ENCODE measurements at regions not wholly inside any gene's neighbourhood (a gene's known extent, or its start where the extent isn't known, plus 50 kb on each side); places are given as distances from the start of the nearest gene placed in this dataset.

DNA sequence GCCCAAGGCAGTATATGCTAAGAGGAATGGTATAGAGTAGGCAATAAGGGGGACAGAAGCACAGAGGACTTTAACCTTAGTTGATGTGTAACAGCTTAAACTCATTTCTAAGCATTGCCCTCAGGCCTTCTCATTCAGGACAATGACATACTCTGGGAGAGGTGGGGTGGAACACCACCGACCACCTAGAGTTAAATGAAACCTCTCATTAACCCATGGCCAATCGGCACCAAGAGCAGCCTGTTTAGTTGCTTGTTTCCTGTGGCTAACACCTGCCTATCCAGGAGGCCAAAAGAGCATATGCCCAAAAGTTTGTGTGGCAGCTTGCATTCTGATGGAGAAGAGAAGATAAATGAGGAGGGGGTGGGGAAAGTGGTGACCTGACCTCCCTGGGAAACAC lies 50.0 kb downstream of the PABIR2 start:
- 67 to 71% (median 68%) methylated on average over 2 of the region's 2 CpGs for WGBS, 3 donors

DNA sequence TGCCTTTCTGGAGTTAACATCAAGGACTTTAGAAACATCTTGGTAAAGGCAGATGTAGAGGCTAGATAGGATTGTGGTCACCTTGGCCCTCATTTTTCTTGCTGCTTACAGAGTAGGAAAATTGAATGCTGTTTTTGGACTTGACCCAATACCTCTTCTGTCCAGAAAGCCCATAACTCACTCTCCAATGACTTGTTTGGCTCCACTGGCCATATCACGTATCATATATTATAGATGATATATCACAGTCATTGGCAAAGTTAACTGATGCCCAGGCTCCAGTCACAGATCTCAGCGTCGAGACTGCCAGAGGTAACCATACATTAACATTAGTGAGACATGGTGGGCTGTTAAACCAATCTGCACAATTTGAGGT lies 50.6 kb downstream of the PABIR2 start:
- H3K27ac ChIP-seq, result no peak overlapping the region

More for the DNA sequence above, 50.0 kb downstream of the PABIR2 start:
- Histone ChIP-seq H3K9me3 (no peaks in the 10 kb centered on the region), H3K27ac (no peak overlapping the region), H3K27me3 (ENCODE audit: insufficient read depth in 3 of 3, low read length in 2 of 3) (no peaks in the 10 kb centered on the region), H3K36me3 (ENCODE audit: insufficient read depth in 1 of 2, low read depth in 1 of 2) (no peaks in the 10 kb centered on the region), H3K4me1 (no peaks in the 10 kb centered on the region), H3K4me3 (no peak overlapping the region)
- intact Hi-C loops (cut with DNase I), result no loop called here
- DNase-seq (no peak), ATAC-seq (no peak)
- TF ChIP-seq, protein P1, sequence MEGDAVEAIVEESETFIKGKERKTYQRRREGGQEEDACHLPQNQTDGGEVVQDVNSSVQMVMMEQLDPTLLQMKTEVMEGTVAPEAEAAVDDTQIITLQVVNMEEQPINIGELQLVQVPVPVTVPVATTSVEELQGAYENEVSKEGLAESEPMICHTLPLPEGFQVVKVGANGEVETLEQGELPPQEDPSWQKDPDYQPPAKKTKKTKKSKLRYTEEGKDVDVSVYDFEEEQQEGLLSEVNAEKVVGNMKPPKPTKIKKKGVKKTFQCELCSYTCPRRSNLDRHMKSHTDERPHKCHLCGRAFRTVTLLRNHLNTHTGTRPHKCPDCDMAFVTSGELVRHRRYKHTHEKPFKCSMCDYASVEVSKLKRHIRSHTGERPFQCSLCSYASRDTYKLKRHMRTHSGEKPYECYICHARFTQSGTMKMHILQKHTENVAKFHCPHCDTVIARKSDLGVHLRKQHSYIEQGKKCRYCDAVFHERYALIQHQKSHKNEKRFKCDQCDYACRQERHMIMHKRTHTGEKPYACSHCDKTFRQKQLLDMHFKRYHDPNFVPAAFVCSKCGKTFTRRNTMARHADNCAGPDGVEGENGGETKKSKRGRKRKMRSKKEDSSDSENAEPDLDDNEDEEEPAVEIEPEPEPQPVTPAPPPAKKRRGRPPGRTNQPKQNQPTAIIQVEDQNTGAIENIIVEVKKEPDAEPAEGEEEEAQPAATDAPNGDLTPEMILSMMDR (IDR thresholded peaks at IDR 0.05), result no peak

DNA sequence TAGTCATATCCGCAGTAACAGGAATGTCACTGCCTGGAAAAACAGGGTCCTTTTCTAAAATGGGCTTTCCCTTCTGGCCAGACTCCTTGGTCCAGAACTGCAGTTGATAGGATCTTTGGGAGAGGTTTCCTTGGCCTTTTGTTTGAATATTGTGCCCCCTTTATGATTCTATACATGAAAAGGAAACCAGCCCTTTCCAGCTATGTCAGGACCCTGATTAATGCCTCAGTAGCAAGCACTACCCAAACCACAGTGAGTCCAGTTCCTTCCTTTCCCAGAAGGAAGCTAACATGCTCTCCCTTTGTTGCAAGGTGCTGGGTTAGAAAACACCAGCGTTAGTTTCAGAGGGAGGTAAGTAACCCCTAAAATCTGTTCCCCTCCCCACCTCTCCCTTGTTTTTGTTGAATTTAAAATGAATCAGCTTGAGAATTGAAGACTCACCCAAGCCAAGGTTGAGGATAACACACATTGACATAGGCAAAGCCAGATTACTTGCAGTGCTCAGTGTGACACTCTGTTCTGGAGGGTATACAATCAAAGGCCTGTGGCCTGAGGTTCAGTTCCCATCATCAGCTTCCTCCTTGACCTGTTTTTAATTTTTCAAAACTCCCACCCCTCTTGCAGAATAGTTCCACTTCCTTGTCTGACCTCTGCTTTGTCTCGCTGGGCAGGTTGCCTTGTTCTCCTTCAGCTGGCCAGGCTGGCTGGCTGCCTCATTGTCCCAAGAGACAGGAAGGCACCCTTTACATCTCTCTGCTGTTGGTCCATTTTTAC lies 51.2 kb downstream of the PABIR2 start:
- intact Hi-C loops (cut with DNase I), result no loop called here
- no peak for ATAC-seq

More for the DNA sequence above, 50.6 kb downstream of the PABIR2 start:
- intact Hi-C loops (cut with DNase I), result no loop called here
- DNase-seq (no peak), ATAC-seq (no peak)
- 80 to 83% (median 81%) methylated on average over 3 of the region's 3 CpGs for WGBS, 3 donors
- H3K9me3 ChIP-seq, result no peaks in the 10 kb centered on the region
- H3K4me3 ChIP-seq, result no peak overlapping the region
- H3K27me3 ChIP-seq (ENCODE audit: insufficient read depth in 3 of 3, low read length in 2 of 3), result no peaks in the 10 kb centered on the region
- no peaks in the 10 kb centered on the region for H3K4me1 ChIP-seq
- TF ChIP-seq, protein P1 (IDR thresholded peaks at IDR 0.05), result no peak
- no peaks in the 10 kb centered on the region for H3K36me3 ChIP-seq (ENCODE audit: insufficient read depth in 1 of 2, low read depth in 1 of 2)

DNA sequence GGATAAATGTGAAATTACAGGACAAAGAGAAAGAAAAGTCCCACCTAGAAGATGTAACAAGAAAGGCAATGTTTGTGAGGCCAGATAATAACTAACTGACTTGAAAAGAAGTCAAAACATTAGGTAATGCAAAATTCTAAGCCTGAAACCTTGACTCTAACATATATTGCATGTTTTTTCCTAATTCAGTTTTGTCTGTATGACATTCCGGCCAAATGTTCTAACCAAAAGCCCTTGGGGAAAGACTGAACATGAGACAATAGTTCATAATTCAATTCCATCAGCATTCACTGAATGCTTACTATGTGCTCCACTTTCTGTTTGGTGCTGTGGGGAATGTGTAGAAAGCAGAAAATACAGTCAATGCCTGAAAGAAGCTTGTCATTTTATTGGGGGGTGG lies 53.9 kb downstream of the PABIR2 start:
- Histone ChIP-seq H3K27ac (no peak overlapping the region), H3K9me3 (no peaks in the 10 kb centered on the region), H3K36me3 (ENCODE audit: insufficient read depth in 1 of 2, low read depth in 1 of 2) (no peaks in the 10 kb centered on the region), H3K4me1 (no peaks in the 10 kb centered on the region), H3K4me3 (no peak overlapping the region), H3K27me3 (ENCODE audit: insufficient read depth in 3 of 3, low read length in 2 of 3) (peaks cover 0 to 3% (median 0%) of the 10 kb centered on the region in 3 donors)
- TF ChIP-seq, protein P1 (IDR thresholded peaks at IDR 0.05), result no peak
- 74 to 75% (median 75%) methylated on average over 1 of the region's 1 CpG for WGBS, 3 donors
- intact Hi-C loops (cut with DNase I), result no loop called here
- DNase-seq, result no peak
- no peak for ATAC-seq

More for the DNA sequence above, 51.2 kb downstream of the PABIR2 start:
- no peaks in the 10 kb centered on the region for H3K36me3 ChIP-seq (ENCODE audit: insufficient read depth in 1 of 2, low read depth in 1 of 2)
- no peak overlapping the region for H3K4me3 ChIP-seq
- H3K4me1 ChIP-seq, result no peaks in the 10 kb centered on the region
- WGBS, 3 donors, result 69 to 81% (median 73%) methylated on average over 3 of the region's 3 CpGs
- no peaks in the 10 kb centered on the region for H3K27me3 ChIP-seq (ENCODE audit: insufficient read depth in 3 of 3, low read length in 2 of 3)
- H3K9me3 ChIP-seq, result no peaks in the 10 kb centered on the region
- H3K27ac ChIP-seq, result no peak overlapping the region
- DNase-seq, result no peak
- TF ChIP-seq, protein P1 (IDR thresholded peaks at IDR 0.05), result no peak

DNA sequence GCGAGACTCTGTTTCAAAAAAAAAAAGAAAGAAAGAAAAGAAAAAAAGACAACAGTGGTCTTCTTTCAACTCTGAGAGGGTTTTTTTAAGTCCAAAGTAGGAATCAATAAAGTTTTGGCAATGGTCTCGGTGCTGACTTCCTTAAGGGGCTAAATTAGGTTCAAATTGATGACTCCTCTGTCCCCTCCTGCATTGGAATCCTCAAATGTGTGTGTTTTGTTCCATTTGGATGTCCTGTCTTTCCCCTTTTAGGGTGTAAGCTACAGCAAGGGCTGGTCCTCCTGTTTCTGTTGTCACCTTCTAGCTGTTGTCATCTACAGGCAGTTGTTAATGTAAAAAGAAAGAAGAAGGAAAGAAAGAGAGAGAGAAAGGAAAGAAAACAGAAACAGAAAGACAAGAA lies 54.4 kb downstream of the PABIR2 start:
- ATAC-seq (no peak), DNase-seq (no peak)
- Histone ChIP-seq H3K36me3 (ENCODE audit: insufficient read depth in 1 of 2, low read depth in 1 of 2) (no peaks in the 10 kb centered on the region), H3K27me3 (ENCODE audit: insufficient read depth in 3 of 3, low read length in 2 of 3) (peaks cover 0 to 3% (median 0%) of the 10 kb centered on the region in 3 donors), H3K27ac (no peak overlapping the region), H3K4me1 (no peaks in the 10 kb centered on the region), H3K4me3 (no peak overlapping the region), H3K9me3 (no peaks in the 10 kb centered on the region)
- TF ChIP-seq, protein P1 (IDR thresholded peaks at IDR 0.05), result no peak
- WGBS, 3 donors, result 79 to 90% (median 90%) methylated on average over 2 of the region's 2 CpGs
- intact Hi-C loops (cut with DNase I), result no loop called here
